ENCODE measurements at regions not wholly inside any gene's neighbourhood (a gene's known extent, or its start where the extent isn't known, plus 50 kb on each side); places are given as distances from the start of the nearest gene placed in this dataset.

- ATAC-seq (no peak), DNase-seq (ENCODE audit: low read depth in 1 of 2, low spot score in 1 of 2) (no peak), FAIRE-seq (no peak)
- H3K4me3 ChIP-seq, result no peak overlapping the region
- ChIA-PET POLR2A (no interaction called here), CTCF (no interaction called here)
- WGBS (ENCODE audit: missing lambda C conversion rate), result 18% methylated on average over 4 of the region's 4 CpGs
- H3K4me1 ChIP-seq, result no peaks in the 10 kb centered on the region
- H3K27ac ChIP-seq, result no peak overlapping the region
- no peaks in the 10 kb centered on the region for H3K9me3 ChIP-seq
- H3K4me2 ChIP-seq, result no peak overlapping the region
- TF ChIP-seq USF2 (IDR thresholded peaks at IDR 0.05) (no peak), RCOR1 (IDR thresholded peaks at IDR 0.05; ENCODE audit: low read depth, low read length) (no peak), POLR2A (IDR thresholded peaks at IDR 0.05; ENCODE audit: low read length) (no peak), CBX2 (IDR thresholded peaks at IDR 0.05; ENCODE audit: borderline replicate concordance, low read depth) (no peak), ESRRA (IDR thresholded peaks at IDR 0.05; ENCODE audit: borderline replicate concordance, low read length) (no peak), ZFP36 (IDR thresholded peaks at IDR 0.05; ENCODE audit: borderline replicate concordance, partially characterized antibody) (no peak), HMGXB4 (CRISPR knock-in tag; IDR thresholded peaks at IDR 0.05; ENCODE audit: borderline replicate concordance) (no peak), CTCF (IDR thresholded peaks at IDR 0.05) (no peak), SREBF2 (IDR thresholded peaks at IDR 0.05) (no peak), EHF (CRISPR knock-in tag; IDR thresholded peaks at IDR 0.05) (no peak), NR3C1 (IDR thresholded peaks at IDR 0.05) (no peak), KDM1A (IDR thresholded peaks at IDR 0.05; ENCODE audit: low read depth) (no peak), HEYL (CRISPR knock-in tag; IDR thresholded peaks at IDR 0.05) (no peak), POLR2AphosphoS2 (conservative IDR thresholded peaks at IDR 0.05; ENCODE audit: low read length) (no peak), ELK1 (IDR thresholded peaks at IDR 0.05; ENCODE audit: low read depth, low read length) (no peak), RNF2 (IDR thresholded peaks at IDR 0.05; ENCODE audit: borderline replicate concordance, low read depth) (no peak), ZSCAN20 (CRISPR knock-in tag; IDR thresholded peaks at IDR 0.05) (no peak), JUNB (IDR thresholded peaks at IDR 0.05) (no peak), HOXB5 (CRISPR knock-in tag; IDR thresholded peaks at IDR 0.05) (no peak), FOSL2 (IDR thresholded peaks at IDR 0.05) (no peak), FOSL2 (CRISPR knock-in tag; IDR thresholded peaks at IDR 0.05) (no peak)
Measured at GRCh38 chr11:98296091-98296880, 724.5 kb upstream of the CNTN5 start.

GRCh38 chr11:98300719-98301118 lies 720.0 kb upstream of the CNTN5 start:
- no peak for ATAC-seq

More at GRCh38 chr11:98300719-98301118, 720.0 kb upstream of the CNTN5 start:
- no peak for FAIRE-seq
- Histone ChIP-seq H3K4me3 (no peak overlapping the region), H3K4me2 (no peak overlapping the region), H3K27ac (no peak overlapping the region), H3K4me1 (no peaks in the 10 kb centered on the region), H3K9me3 (no peaks in the 10 kb centered on the region)
- TF ChIP-seq ESRRA (IDR thresholded peaks at IDR 0.05; ENCODE audit: borderline replicate concordance, low read length) (no peak), HOXA7 (CRISPR knock-in tag; IDR thresholded peaks at IDR 0.05) (no peak), HES2 (IDR thresholded peaks at IDR 0.05) (no peak), ELK1 (IDR thresholded peaks at IDR 0.05; ENCODE audit: low read depth, low read length) (no peak), BHLHE40 (IDR thresholded peaks at IDR 0.05; ENCODE audit: low read depth, low read length) (no peak), ATOH8 (CRISPR knock-in tag; IDR thresholded peaks at IDR 0.05; ENCODE audit: low read depth) (no peak), ZFP36 (IDR thresholded peaks at IDR 0.05; ENCODE audit: borderline replicate concordance, partially characterized antibody) (no peak), SMC3 (IDR thresholded peaks at IDR 0.05) (no peak)
- WGBS (ENCODE audit: missing lambda C conversion rate), result 19% methylated on average over 3 of the region's 3 CpGs
- ChIA-PET CTCF (no interaction called here), POLR2A (no interaction called here)
- DNase-seq (ENCODE audit: low read depth in 1 of 2, low spot score in 1 of 2), result no peak

Measured in A549 (cell line).